Fibroblast of villous mesenchyme (primary cell): ENCODE measurements at regions not wholly inside any gene's neighbourhood (a gene's known extent, or its start where the extent isn't known, plus 50 kb on each side); places are given as distances from the start of the nearest gene placed in this dataset.
"Not testable (repeated sequence)": the region's sequence is repeated elsewhere in the genome, so short reads cannot be mapped to it uniquely, and the experiment has no call there.

Source experiments
- DNase-seq: peaks from one replicate; pipeline ENCODE4 v3.0.0-alpha.2; 2010; ENCODE audit warnings: low read depth
- H3K4me3 ChIP-seq: 2 replicates; pipeline ENCODE4 v1.5.1; 2011; ENCODE audit warnings: low read depth, mild to moderate bottlenecking, low read length
- TF ChIP-seq, protein P1 (sequence below): IDR thresholded peaks from 2 replicates; pipeline ENCODE4 v1.5.1; 2012; ENCODE audit warnings: low read depth, mild to moderate bottlenecking, low read length; ENCODE audit not compliant: insufficient read depth

DNA sequence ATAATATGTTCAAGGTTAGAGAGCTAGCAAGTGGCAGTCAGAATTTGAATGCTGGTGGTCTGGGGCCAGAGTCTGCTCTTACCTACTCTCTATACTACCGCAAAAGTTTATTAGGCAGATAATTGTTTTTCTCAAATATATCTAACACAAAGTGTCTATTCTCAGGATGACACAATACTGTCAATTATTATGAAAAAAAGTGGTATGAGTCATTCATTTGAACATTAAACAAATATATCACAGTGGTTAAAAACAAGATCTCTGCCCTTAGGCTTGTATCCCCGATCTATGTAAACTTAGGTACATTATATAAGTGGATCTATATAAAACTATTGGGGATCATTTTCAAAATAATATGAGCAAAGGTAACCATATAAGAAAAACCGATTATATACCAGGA is 354.9 kb downstream of the CETN3 start:
- H3K4me3 ChIP-seq: no peak overlapping the region
- DNase-seq: no peak
- TF ChIP-seq, protein P1, sequence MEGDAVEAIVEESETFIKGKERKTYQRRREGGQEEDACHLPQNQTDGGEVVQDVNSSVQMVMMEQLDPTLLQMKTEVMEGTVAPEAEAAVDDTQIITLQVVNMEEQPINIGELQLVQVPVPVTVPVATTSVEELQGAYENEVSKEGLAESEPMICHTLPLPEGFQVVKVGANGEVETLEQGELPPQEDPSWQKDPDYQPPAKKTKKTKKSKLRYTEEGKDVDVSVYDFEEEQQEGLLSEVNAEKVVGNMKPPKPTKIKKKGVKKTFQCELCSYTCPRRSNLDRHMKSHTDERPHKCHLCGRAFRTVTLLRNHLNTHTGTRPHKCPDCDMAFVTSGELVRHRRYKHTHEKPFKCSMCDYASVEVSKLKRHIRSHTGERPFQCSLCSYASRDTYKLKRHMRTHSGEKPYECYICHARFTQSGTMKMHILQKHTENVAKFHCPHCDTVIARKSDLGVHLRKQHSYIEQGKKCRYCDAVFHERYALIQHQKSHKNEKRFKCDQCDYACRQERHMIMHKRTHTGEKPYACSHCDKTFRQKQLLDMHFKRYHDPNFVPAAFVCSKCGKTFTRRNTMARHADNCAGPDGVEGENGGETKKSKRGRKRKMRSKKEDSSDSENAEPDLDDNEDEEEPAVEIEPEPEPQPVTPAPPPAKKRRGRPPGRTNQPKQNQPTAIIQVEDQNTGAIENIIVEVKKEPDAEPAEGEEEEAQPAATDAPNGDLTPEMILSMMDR: no peak

GRCh38 chr5:90051756-90052155 is 357.8 kb downstream of the CETN3 start:
- TF ChIP-seq, protein P1: no peak
- no peak for DNase-seq
- no peak overlapping the region for H3K4me3 ChIP-seq

- no peak for DNase-seq
- TF ChIP-seq, protein P1: no peak
- H3K4me3 ChIP-seq: no peak overlapping the region
Observed at GRCh38 chr5:90050103-90050502, 359.5 kb downstream of the CETN3 start.

DNA sequence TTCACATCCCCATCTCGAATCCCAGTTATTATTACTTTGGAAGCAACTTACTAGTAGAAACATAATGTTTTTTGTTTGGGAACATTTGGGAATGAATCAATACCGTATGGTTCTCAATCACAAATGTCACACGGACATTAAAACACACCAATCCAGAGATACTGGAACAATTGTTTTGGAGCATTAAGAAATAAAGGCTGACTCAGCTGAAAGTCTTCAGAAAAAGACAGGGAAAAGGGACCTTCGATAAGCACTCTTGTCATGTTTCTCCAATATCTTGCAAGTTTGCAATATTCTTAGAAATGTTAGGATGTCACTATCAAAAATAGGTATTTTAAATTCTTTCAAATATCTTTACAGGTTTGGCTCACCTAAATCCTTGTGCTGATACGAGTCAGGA is 362.4 kb downstream of the CETN3 start:
- DNase-seq: no peak
- H3K4me3 ChIP-seq: no peak overlapping the region

GRCh38 chr5:90040082-90040481 is 369.5 kb downstream of the CETN3 start:
- DNase-seq, H3K4me3 ChIP-seq: not testable (repeated sequence)

More for the DNA sequence above, 362.4 kb downstream of the CETN3 start:
- TF ChIP-seq, protein P1: no peak

DNA sequence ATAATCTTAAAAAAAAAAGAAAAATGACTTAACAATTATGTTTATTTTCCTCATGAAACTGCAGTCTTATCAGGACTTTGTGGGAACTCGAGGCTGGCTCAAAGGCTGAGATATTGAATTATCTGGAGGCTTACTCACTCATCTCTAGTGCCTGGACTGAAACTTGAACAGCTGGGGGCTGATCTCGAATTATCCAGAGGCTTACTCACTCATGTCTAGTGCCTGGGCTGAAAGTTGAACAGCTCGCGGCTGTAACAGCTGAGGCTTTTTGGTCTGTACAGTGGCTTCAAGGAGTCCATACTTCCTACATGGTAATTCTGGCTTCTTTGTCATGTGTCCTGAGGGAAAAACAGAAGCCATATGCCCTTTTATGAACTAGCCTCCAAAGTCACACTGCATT is 371.9 kb downstream of the CETN3 start:
- TF ChIP-seq, protein P1: no peak
- DNase-seq: peak; percentile 51
- H3K4me3 ChIP-seq: no peak overlapping the region

DNA sequence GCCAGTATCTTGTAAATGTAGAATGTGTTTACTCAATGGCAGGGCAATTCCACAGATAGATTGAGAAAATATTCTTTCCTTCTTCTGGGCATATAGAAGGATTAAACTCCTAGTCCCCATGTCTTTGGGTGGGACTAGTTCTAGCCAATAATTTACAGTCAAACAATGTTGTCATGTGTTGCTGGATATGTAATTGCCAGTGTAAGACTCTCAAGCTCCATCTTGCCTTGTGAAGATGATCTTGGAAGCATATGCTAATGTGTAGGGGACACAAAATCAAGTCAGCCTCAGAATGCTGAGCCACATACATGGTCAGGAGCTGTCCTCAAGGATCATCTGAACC is 386.9 kb downstream of the CETN3 start:
- DNase-seq: no peak
- H3K4me3 ChIP-seq: no peak overlapping the region
- TF ChIP-seq, protein P1: no peak
